HG02642 (cell line): ENCODE measurements at regions not wholly inside any gene's neighbourhood (a gene's known extent, or its start where the extent isn't known, plus 50 kb on each side); places are given as distances from the start of the nearest gene placed in this dataset.

Experiments used
- ATAC-seq: cut with Tn5 transposase; IDR thresholded peaks from one replicate; pipeline ENCODE4 v1.9.1; 2021; ENCODE audit warnings: mild to moderate bottlenecking; ENCODE audit not compliant: unreplicated experiment, poor library complexity

DNA sequence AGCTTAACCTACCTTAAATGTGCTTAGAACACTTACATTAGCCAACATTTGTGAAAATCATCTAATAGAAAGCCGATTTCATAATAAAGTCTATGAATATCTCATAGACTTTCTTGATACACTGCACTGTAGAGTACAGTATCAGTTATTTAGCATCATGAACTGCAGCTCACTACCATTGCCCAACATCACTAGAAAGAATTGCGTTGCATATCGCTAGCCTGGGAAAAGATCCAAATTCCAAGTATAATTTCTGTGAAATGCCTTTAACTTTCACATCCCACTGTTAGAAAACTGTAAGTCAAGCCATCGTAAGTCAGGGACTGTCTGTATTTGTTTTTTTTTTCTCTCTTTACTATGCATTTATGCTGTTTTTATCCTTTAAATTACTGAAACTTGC, 918.6 kb upstream of the PABPC4L start:
- ATAC-seq: no peak

DNA sequence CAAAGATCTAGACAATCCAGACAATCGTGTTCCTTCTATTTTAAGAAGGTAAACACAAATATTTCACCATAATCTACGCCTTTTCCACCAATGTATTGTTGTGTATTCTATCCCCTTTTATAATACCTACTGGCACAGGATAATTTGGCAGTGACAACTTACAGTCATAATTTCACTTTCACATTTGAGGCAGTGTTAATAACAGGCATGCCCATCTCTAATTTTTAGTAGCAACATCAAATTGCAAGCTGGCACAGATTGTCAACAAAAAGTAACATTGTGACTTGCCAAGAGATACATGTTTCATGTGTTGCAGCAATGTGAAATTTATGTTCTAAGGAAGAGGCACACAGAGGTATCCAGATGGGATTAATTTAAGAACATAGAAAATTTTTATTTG, 912.5 kb upstream of the PABPC4L start:
- ATAC-seq: no peak

DNA sequence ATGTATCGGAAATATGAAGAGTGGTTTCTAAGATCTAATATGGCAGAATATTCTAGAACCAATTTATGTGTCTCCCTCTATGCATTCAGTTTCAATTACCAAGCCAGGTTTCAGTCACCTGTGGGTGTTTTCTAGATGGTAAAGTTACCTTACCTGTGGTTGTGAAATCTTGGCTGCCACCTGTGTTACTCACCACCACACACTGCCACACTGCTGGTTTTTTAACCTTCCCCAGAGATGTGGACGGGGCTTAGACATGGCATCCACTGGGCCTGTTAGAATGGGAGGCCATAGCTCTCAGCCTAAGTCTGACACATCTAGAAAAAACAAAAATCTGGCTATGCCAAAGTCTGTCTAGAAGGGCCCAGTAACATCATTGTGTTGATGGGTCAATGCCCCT, 896.5 kb upstream of the PABPC4L start:
- no peak for ATAC-seq

DNA sequence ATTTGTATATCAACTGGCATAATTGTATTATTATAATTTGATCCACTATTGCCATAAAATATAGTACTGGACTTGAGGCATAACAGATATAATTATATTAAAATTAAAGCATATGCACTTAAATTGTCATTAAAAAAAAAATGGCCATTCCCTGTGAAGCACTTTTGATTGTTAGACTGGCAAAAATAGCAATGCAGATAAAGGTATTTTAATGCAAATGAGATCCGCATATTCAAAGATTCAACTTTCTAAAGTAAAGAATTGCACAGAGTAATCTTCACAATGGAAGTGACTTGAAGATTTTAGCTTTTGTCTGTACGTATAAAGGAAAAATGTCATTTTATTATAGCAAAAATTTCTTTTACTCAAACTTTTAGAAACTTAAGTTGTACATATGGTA, 871.8 kb upstream of the PABPC4L start:
- ATAC-seq: no peak

DNA sequence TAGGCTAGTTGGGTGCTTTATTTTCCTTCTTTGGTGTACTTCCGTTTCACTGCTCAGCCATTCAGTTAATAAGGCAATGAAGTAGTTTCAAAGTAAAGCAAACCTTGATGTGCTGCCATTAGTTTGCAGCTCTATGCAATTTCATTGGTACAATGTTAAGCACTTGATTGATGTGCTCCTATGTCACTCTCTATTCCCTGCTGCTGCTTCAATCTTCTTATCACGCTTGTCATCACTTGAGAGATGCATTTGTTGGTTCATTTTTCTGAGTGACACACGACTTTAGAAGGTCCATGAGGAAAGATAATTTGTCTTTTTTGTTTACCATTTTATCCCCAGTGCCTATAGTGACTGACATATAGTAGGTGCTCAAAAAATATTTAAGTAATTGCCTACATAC, 871.0 kb upstream of the PABPC4L start:
- ATAC-seq: no peak

DNA sequence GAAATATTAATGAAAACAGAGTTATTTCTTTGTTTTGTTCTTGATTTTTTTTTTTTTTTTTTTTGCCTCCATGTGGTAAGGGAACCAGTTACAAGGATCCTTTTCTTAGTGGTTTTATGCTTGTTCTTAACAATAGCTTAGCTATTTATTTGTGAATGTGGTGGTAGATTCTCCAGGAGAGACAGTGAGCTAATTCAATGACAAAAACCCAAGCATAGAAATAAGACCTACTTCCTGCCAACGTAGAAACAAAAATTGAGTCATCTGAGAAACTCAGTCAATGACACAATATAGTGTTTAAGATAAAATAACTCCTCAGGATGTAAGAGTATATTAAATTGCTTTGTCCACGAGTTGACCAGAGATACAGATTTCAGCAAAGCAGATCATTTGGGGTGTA, 863.8 kb upstream of the PABPC4L start:
- no peak for ATAC-seq

DNA sequence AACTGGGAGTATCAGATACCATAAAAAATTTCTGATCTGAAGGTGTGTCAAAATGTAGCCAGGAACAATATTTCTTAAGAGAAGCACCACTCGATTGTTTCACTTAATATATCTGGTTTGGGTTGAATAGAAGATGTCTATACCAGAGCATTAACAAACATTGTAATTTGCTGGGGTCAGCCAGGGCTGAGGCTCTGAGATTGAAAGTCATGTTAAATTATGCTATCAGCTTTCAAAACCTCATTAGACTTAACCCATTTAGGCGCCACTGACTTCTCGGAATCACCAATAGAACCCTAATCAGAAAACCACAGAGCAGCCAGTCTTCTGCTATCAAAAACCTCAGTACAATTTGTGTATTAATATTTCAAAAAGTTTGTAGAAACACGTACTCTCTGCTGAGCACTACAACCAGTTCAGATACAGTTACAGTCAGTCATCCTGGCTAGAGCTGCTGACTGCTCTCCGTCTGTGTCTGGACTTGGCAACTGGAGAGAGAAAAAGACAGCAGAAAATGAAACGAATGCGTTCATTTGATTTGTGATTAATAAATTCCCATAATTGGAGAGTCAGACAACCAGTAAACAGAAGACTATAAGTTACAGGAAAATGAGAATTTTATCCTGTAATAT, 848.6 kb upstream of the PABPC4L start:
- ATAC-seq: no peak

DNA sequence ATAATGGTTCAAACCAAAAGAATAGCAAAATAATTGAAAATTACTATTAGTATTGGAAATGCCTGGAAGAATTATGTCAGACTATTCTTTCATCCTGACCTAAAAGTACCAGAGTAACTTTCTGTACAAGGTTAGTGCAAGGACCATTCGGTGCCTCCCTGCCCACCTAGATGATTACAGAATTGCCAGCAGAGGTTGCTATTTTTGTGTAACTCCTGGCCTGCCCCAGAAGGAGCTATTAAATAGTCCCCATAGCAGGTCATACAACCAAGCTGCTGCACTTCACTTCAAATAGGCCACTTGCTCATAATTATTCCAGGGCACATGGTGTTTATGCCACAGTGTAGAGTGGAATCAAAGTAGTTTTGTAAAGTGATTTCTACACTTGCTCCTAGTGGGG, 831.1 kb upstream of the PABPC4L start:
- ATAC-seq: no peak

DNA sequence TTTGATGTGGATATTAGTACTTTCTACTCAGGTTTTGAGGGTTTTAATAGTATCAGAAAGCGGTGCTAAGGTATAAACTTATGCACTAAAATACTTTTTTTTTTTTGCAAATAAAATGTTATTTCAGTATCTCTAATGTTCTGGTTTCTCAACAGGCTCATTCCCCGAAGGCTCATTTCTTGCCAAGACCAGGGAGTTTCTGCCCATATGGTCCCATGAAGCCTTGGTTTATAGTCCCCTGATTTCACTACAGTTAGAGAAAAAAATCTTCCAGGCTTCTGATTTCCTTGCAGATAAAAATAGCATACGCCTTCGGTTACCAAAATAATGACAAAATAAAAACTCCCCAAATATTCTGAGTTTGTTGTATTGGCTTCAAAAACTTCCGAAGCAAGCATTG, 814.2 kb upstream of the PABPC4L start:
- no peak for ATAC-seq

DNA sequence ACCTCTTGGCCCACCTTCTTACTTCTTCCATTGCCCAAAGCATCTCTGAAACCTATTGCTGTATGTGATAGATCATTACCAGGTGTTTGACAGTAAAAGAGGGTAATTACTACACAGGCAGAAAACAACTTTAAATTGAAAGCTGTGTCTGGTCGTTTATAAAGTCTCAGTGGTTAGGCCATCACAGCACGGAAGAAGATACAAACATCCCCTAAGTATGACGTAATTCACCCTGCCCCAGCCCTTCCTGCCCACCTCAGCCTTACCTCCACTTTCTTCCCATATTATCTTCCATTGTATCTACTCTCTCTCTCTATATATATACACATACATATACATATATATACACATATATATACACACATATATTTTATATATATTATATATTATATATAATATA, 805.8 kb upstream of the PABPC4L start:
- ATAC-seq: no peak

DNA sequence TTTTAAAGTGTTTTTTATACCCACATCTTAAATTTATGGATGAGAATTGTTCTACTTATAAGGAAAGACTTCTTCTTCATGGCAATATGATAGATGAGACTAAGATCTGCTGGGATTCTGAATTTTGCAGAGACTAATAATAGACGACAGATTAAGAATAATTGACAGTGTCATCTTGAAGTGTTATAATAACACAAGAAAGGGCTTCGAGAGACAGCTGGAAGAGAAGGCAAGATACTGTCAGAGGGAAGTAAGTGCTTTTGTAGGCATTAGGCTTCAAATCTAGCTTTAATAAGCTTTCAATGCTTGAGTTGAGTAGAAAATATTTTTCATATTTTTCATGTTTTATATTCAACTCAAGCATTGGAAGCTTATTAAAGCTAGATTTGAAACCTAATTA, 797.6 kb upstream of the PABPC4L start:
- no peak for ATAC-seq

DNA sequence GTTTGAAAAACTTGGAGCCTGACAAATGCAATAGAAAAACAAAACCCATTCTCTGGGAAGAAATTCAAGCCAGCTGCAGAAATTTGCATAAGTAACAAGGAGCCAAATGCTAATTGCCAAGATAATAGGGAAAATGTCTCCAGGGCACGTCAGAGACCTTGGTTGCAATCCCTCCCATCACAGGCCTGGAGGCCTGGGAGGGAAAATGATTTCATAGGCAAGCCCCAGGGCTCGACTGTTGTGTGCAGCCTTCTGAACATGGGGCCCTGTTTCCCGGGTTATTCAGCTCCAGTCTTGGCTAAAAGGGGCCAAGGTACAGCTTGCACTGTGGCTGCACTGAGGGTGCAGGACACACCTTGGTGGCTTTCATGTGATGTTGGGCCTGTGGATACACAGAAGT, 760.4 kb upstream of the PABPC4L start:
- ATAC-seq: no peak

DNA sequence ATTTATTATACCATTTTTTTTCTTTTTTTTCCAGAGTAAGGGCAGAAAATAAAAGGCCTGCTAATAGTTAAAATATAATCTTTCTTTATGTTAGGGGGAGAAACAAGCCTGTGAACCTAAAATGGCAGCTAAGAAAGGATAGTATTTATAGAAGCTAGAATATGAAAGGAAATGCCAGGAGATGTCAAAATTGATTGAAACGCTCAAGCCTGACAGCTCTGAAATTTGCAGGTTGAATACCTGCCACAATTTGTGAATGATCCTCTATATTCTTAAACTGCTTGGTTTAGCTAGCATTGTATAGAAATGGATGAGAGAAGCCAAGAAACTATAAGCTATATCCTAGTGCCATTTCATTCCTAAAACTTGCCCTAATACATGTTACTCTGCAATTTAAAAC, 757.3 kb upstream of the PABPC4L start:
- ATAC-seq: no peak

DNA sequence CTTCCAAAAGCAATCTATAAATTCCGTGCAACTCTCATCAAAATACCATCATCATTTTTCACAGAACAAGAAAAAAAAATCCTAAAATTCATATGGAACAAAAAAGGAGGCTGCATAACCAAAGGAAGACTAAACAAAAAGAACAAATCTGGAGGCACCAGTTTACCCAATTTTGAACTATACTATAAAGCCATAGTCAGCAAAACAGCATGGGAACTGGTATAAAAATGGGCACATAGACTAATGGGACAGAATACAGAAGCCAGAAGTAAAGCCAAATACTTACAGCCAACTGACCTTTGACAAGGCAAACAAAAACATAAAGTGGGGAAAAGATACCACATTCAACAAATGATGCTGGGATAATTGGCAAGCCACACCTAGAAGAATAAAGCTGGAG, 753.5 kb upstream of the PABPC4L start:
- no peak for ATAC-seq

DNA sequence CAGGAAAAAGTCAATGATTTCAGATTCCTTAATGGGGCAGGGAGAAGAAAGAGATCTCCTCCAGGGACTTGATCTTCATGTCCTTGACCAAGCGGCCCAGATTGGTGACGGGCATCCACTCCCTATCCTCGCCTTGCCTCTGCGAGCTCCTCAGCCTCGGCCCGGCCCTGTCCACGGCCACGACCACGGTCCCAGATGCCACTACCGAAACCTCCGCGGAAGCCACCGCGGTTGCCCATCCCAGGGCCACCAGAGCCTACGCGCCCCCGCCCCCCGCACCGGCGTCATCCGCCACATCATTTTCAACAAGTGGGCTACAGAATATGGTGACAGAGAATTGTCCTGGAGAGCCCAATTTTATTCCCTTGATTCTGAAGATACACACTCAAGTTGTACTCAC, 751.2 kb upstream of the PABPC4L start:
- no peak for ATAC-seq

DNA sequence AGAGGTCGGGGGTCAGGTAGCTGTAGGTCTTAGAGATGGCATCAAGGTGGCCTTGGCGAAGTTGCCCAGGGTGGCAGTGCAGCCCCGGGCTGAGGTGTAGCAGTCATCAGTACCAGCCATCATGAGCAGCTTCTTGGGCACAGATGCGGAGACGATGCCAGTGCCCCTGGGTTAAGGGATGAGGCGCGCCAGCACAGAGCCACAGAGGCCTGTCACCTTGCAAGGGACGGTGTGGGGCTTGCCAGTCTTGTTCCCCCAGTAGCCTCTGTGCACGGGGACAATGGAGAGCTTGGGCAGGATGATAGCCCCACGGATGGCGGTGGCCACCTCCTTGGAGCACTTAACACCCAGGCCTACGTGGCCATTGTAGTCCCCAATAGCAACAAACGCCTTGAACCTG, 750.7 kb upstream of the PABPC4L start:
- no peak for ATAC-seq

DNA sequence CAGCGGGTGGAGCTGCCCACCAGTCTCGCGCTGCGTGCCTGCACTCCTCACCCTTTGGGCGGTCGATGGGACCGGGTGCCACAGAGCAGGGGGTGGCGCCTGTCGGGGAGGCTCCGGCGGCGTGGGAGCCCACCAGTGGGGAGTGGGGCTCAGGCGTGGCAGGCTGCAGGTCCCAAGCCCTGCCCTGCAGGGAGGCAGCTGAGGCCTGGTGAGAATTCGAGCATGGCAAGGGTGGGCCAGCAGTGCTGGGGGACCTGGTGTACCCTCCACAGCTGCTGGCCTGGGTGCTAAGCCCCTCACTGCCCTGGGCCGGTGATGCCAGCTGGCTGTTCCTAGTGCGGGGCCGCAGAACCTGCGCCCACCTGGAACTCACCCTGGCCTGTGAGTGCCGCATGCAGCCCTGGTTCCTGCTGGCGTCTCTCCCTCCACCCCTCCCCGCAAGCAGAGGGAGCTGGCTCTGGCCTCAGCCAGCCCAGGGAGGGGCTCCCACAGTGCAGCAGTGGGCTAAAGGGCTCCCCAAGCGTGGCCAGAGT, 746.6 kb upstream of the PABPC4L start:
- ATAC-seq: no peak

DNA sequence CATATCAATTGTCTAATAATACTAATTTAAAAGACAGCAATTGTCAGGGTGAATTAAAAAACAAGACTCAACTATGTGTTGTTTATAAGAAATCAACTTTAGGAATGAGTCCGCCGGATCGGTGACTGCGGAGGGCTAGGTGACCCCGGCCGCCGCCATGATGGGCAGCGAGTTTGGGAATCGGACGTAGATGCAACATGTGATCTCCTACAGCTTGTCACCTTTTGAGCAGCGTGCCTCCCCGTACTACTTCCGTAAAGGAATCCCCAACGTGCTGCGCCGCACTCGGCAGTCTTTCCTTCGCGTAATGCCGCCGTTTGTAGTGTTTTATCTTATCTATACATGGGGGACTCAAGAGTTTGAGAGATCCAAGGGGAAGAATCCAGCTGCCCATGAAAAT, 742.5 kb upstream of the PABPC4L start:
- ATAC-seq: no peak

DNA sequence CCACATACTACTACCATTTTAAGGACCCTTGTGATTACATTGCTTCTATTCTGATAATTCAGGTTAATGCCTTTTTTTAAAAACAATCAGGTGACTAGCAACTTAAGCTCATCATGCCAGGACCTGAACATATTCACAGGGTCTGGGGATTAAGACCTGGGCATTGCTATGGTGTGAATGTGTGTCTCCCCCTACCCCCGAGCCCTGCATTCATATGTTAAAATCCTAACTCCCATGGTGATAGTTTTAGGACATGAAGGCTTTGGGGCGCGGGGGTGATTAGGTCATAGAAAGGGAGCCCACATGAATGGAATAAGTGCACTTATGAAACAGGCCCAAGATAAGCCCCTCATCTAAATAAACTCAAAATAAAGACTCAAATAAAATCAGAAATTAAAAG, 734.4 kb upstream of the PABPC4L start:
- ATAC-seq: no peak

DNA sequence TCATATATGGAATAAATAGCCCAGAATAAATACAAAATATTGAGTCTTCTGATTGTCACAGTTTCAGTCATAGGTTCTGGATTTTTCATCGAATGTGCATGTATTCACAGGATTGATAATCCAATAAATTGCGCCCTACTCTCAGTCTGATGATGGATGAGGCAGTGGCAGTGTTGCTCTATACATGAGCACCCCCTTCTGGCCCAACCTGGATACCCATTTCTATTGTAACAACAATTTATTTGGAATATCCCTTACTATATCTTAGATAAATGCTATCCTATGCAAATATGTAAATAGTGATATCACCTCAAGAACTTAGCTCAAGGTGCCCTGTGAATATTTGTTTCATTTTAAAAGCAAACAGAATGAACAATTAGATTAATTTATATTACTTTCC, 733.7 kb upstream of the PABPC4L start:
- no peak for ATAC-seq

DNA sequence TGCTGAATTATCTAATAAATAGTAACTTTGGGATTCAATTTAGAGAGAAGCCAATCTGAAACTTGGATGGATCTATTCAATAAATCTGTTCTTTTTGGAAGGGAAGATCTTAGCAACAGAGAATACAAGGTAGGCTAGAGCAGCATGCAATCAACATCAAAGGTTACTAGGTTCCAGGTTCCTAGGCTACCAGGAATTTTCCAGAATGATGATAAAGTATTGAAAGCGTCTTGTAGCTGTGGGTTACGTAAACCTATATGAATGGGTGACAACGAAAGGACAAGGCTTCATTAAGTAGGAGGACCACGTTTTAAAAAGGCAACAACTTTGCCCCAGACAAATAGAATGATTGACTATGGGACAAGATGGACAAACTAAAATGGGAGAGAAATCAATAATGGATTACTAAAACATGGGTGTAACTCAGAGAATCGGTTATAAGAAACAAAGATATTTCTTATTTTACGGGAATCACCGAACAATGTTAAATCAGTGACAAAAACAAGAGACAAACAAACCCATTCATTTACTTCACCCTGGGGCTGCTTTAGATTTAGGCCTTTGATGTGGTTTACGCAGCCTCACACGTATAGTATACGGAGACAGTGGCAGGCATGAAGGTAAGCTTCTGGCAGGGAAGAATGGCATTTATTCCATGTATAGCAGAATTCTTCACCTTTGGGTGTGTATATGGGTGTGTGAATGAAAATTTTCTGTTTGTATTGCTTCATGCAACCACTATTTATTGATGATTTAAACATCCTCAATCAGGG, 732.6 kb upstream of the PABPC4L start:
- no peak for ATAC-seq

DNA sequence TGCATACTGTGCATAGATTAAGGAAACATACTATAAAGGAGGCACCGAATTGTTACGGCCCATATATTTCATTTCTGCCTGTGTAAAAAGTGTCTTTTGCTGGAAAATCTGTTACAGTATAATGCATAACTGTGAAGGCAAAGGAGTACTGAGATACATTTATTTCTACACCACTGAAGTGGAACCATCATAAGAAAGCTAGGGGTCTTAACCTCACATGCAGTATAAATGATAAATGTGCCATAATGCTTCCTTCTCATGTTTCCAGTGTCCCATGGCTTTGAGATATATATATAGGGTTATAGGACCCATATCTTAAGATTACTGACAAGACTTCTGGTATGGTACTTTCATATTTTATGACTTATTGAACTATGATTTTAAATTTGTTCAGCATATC, 713.8 kb upstream of the PABPC4L start:
- no peak for ATAC-seq
